ENCODE measurements at regions not wholly inside any gene's neighbourhood (a gene's known extent, or its start where the extent isn't known, plus 50 kb on each side); places are given as distances from the start of the nearest gene placed in this dataset.

GRCh38 chr5:153340738-153341137 is 149.7 kb upstream of the GRIA1 start:
- no peak for DNase-seq (ENCODE audit: low read depth)
- no peak overlapping the region for H3K4me3 ChIP-seq (ENCODE audit: low read depth, low read length)
- TF ChIP-seq CTCF (IDR thresholded peaks at IDR 0.05; ENCODE audit: insufficient read depth, low read length): no peak

- H3K4me3 ChIP-seq (ENCODE audit: low read depth, low read length): no peak overlapping the region
- DNase-seq (ENCODE audit: low read depth): no peak
- TF ChIP-seq CTCF (IDR thresholded peaks at IDR 0.05; ENCODE audit: insufficient read depth, low read length): no peak
Observed at GRCh38 chr5:153342487-153342886, 148.0 kb upstream of the GRIA1 start.

GRCh38 chr5:153347611-153348010 is 142.9 kb upstream of the GRIA1 start:
- no peak for TF ChIP-seq CTCF (IDR thresholded peaks at IDR 0.05; ENCODE audit: insufficient read depth, low read length)
- no peak overlapping the region for H3K4me3 ChIP-seq (ENCODE audit: low read depth, low read length)
- no peak for DNase-seq (ENCODE audit: low read depth)

DNA sequence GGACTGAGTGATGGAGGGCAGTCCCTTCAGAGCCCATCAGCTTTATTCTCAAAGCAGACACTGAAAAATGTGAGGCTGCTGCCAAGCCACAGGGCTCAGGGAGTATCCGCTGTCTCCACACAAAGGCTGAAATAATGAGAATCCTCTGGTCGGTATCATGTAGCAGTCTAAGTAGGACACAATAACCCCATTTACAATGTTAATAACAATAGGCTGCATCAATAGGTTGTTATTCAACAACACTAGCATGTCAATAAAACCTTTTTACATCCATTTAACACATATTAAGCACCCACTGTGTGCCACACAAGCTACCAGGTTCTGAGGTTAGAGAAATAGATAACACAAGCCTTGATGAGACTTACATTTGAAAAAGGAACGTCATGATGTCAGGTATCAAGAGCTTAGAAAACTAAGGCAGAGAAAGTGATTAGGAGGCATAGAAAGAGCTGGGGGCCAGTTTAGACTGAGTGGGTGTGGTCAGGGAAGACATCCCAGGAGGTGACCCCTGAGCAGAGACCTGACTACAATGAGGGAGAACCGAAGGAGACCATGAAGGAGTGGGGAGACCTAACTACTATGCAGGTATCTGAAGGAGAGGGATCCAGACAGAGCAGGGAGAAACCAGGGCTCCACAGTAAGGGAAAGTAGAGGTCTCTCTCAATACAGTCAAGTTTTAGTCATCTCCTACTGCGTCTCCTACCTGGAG is 140.1 kb upstream of the GRIA1 start:
- TF ChIP-seq CTCF (IDR thresholded peaks at IDR 0.05; ENCODE audit: insufficient read depth, low read length): no peak
- H3K4me3 ChIP-seq (ENCODE audit: low read depth, low read length): no peak overlapping the region
- DNase-seq (ENCODE audit: low read depth): no peak

DNA sequence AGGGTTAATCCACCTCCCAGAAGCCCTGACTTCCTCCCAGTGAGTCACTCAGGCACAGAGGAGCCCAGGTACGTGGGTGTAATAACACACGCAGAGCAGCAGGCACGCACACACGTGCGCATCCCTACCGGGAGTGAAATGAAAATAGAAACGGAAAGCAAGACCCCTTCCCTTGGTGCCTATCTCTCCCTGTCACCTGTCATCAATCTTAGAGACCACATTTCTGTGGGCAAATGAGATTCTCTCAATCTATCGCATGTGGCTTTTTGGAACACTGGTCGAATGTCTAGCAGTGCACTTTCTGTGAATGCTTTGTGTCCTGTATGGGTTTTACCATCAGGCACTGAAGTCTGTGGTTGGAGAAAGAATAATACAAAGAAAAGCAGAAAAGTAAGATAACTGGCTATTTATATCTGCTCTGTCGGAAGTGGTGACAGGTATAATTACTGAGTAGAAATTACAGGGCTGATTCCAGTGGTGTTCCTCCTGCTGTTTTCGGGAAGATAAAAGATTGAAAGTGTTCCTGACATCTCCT is 137.7 kb upstream of the GRIA1 start:
- DNase-seq (ENCODE audit: low read depth): no peak
- H3K4me3 ChIP-seq (ENCODE audit: low read depth, low read length): no peak overlapping the region

GRCh38 chr5:153357493-153358112 is 132.9 kb upstream of the GRIA1 start:
- TF ChIP-seq CTCF (IDR thresholded peaks at IDR 0.05; ENCODE audit: insufficient read depth, low read length): no peak
- DNase-seq (ENCODE audit: low read depth): no peak
- H3K4me3 ChIP-seq (ENCODE audit: low read depth, low read length): no peak overlapping the region

More for the DNA sequence above, 137.7 kb upstream of the GRIA1 start:
- TF ChIP-seq CTCF (IDR thresholded peaks at IDR 0.05; ENCODE audit: insufficient read depth, low read length): no peak
